ENCODE measurements at regions not wholly inside any gene's neighbourhood (a gene's known extent, or its start where the extent isn't known, plus 50 kb on each side); places are given as distances from the start of the nearest gene placed in this dataset.

DNA sequence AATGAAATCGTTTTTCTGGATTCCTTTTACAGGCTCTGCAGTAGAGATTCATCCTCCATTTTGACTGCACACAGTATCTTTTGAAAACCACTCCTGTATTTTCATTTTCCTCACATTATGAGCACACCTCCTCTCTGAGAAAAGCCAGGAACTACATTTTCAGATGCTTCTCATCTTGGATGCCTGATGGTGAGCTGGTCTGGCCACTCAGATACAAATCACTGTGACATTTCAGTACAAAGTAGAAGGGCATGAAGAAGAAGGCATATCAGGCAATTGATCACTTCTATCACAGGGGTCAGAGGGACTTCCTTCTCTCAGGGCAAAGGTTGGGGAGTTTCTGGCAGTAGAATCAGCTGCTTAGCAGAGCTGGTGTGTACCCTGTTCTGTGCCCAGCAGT is 192.0 kb upstream of the POM121L12 start:
- no peak for TF ChIP-seq POLR2A (IDR thresholded peaks at IDR 0.05)
- TF ChIP-seq, protein P1, sequence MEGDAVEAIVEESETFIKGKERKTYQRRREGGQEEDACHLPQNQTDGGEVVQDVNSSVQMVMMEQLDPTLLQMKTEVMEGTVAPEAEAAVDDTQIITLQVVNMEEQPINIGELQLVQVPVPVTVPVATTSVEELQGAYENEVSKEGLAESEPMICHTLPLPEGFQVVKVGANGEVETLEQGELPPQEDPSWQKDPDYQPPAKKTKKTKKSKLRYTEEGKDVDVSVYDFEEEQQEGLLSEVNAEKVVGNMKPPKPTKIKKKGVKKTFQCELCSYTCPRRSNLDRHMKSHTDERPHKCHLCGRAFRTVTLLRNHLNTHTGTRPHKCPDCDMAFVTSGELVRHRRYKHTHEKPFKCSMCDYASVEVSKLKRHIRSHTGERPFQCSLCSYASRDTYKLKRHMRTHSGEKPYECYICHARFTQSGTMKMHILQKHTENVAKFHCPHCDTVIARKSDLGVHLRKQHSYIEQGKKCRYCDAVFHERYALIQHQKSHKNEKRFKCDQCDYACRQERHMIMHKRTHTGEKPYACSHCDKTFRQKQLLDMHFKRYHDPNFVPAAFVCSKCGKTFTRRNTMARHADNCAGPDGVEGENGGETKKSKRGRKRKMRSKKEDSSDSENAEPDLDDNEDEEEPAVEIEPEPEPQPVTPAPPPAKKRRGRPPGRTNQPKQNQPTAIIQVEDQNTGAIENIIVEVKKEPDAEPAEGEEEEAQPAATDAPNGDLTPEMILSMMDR (IDR thresholded peaks at IDR 0.05) = no peak

Data from lower leg skin (tissue), 3 donors.